Fibroblast of pulmonary artery (primary cell): ENCODE measurements at regions not wholly inside any gene's neighbourhood (a gene's known extent, or its start where the extent isn't known, plus 50 kb on each side); places are given as distances from the start of the nearest gene placed in this dataset.
"Not testable (repeated sequence)": the region's sequence is repeated elsewhere in the genome, so short reads cannot be mapped to it uniquely, and the experiment has no call there.

Source experiments
- DNase-seq: peaks from one replicate; pipeline ENCODE4 v3.0.0-alpha.2; 2010; ENCODE audit warnings: low read depth
- H3K4me3 ChIP-seq: replicated peaks from 2 replicates; pipeline ENCODE4 v1.5.1; 2011; ENCODE audit warnings: low read depth, mild to moderate bottlenecking, control low read depth, low read length, moderate library complexity
- TF ChIP-seq, protein P1 (sequence below): IDR thresholded peaks from 2 replicates; pipeline ENCODE4 v1.5.1; 2011; ENCODE audit warnings: mild to moderate bottlenecking, control low read depth, low read length, inconsistent platforms; ENCODE audit errors: missing control alignments

DNA sequence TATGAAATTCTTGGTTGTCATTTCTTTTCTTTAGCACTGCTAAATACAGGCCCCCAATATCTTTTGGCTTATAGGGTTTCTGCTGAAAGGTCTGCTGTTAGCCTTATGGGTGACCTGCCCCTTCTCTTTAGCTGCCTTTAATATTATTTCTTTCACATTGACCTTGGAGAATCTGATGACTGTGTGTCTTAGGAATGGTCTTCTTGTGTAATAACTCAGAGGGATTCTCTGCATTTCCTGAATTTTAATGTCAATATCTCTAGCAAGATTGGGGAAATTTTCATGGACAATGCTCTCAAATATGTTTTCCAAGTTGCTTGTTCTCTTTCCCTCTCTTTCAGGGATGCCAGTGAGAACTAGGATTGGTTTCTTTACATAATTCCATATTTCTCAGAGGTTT, 292.4 kb downstream of the SLC7A11 start:
- peak; percentile 35 for DNase-seq
- TF ChIP-seq, protein P1, sequence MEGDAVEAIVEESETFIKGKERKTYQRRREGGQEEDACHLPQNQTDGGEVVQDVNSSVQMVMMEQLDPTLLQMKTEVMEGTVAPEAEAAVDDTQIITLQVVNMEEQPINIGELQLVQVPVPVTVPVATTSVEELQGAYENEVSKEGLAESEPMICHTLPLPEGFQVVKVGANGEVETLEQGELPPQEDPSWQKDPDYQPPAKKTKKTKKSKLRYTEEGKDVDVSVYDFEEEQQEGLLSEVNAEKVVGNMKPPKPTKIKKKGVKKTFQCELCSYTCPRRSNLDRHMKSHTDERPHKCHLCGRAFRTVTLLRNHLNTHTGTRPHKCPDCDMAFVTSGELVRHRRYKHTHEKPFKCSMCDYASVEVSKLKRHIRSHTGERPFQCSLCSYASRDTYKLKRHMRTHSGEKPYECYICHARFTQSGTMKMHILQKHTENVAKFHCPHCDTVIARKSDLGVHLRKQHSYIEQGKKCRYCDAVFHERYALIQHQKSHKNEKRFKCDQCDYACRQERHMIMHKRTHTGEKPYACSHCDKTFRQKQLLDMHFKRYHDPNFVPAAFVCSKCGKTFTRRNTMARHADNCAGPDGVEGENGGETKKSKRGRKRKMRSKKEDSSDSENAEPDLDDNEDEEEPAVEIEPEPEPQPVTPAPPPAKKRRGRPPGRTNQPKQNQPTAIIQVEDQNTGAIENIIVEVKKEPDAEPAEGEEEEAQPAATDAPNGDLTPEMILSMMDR = no peak
- H3K4me3 ChIP-seq = no peak overlapping the region

DNA sequence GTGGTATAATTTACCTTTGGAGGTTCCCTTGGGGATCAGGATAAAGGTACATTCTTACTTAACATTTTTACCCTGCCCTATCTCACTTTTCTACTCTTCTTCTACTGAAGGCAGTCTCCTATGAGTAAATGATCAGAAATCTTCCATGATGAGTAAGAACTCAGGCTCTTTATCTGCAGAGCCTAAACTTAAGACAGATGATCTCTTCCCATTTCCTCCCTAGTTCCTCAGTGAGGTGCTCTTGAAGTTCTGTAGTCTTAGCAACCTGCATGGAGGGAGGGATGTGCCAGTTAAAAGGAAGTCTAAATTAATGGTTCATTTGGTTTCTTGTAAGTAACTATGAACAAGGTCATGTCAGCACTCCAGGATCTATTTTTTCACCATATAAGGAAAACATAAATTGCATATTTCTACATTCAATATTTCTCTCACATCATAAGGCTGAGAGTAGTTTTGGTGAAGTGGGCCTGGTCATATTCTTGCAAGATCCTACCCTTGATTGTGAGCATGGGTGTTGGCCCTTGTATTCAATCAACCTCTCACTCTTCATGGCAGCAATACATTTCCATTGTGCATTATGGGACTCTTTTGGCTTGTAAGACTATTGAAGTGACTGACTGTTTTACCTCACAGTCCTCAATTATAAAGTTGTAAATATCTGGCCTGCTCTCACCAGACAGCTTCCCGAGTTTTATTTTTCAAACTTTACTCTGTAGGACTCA, 295.5 kb downstream of the SLC7A11 start:
- no peak for DNase-seq
- no peak overlapping the region for H3K4me3 ChIP-seq

DNA sequence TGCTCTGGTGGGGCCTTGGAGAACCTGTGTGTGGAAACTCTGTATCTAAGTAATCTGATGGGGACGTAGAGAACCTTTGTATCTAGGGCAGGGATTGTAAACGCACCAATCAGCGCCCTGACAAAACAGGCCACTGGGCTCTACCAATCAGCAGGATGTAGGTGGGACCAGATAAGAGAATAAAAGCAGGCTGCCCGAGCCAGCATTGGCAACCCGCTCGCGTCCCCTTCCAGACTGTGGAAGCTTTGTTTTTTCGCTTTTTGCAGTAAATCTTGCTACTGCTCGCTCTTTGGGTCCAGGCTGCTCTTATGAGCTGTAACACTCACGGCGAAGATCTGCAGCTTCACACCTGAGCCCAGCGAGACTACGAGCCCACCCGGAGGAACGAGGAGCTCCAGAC, 299.3 kb downstream of the SLC7A11 start:
- DNase-seq, H3K4me3 ChIP-seq: not testable (repeated sequence)

More for the DNA sequence above, 295.5 kb downstream of the SLC7A11 start:
- TF ChIP-seq, protein P1 = no peak

DNA sequence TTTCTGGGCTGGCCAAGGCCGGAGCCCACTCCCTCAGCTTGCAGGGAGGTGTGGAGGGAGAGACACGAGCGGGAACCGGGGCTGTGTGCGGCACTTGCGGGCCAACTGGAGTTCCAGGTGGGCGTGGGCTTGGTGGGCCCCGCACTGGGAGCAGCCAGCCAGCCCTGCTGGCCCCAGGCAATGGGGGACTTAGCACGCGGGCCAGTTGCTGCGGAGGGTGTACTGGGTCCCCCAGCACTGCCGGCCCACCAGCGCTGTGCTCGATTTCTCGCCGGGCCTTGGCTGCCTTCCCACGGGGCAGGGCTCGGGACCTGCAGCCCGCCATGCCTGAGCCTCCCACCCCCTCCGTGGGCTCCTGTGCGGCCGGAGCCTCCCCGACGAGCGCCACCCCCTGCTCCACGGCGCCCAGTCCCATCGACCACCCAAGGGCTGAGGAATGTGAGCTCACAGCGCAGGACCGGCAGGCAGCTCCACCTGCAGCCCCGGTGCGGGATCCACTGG, 300.1 kb downstream of the SLC7A11 start:
- not testable (repeated sequence) for DNase-seq, H3K4me3 ChIP-seq

DNA sequence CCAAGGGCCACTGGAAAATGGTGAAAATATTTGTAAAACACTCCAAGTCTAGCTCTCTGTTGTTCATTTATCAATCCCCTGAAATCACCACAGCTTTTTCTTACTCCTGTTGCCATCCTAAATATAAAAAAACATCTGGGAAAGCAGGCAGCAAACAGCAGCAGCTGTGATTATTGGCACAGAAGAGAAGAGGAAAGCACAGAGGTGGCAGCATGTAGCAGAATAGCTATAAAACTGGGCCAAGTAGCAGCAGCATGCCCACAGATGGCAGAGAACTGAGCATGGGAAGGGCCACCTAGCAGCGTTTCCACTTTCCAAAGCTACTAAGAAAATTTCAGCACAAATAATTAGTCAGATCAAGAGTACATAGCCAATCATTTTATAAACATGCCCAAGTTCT, 307.2 kb downstream of the SLC7A11 start:
- no peak for DNase-seq
- no peak overlapping the region for H3K4me3 ChIP-seq
- TF ChIP-seq, protein P1 = no peak

DNA sequence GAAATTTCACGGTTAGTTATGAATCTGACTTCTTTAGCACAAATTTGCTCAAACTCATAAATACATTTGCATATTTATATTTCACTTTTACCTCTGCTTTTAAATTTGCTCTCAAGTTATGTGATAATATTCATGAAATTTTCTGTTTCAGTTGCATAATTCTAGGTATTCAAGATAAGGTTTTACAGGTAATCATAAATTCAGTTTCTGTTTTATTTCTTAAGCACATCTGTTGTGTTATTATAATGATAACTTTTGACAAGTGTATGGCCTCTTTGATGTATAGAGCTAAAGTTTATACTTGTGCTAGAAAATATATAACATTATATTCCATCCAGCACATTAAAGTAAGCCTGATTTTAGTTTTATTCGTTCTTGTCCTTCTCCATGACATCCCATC, 308.1 kb downstream of the SLC7A11 start:
- TF ChIP-seq, protein P1 = no peak
- DNase-seq = no peak
- no peak overlapping the region for H3K4me3 ChIP-seq

DNA sequence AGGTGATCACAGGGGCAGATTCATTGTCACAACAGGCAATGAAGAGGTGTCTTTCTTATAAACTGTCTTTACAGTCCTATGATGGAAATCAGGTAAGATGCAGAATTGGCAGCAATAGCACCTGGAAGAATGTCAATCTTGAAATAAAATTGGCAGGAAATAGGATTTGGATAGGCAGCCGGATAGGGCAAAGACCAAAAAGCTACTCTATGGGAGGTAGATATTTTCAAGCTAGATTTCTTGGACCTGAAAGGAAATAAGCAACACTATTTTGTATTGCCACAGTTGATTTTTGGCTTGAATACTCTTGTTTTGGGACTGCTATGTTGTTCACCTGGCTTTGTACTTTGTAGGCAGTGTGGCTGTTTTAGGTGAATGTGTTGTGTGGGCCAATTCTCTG, 314.2 kb downstream of the SLC7A11 start:
- DNase-seq = no peak
- TF ChIP-seq, protein P1 = no peak
- no peak overlapping the region for H3K4me3 ChIP-seq

DNA sequence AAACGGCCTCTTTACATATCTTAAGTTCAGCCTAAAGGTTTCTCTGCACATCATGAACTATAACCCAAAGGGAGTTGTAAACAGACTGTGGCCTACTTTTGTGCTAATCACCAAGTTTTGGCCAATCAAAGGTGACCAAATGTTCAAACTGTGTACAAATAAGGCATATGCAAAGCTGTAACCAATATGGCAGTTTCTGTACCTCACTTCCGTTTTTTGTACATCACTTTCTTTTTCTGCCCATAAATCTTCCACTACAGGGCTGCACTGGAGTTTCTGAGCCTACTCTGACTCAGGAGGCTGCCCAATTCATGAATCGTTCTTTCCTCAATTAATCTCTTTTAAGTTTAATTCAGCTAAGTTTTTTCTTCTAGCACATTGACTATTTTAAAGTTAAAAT, 318.7 kb downstream of the SLC7A11 start:
- no peak overlapping the region for H3K4me3 ChIP-seq
- TF ChIP-seq, protein P1 = no peak
- DNase-seq = no peak
